PC-3 (cell line): ENCODE measurements at regions not wholly inside any gene's neighbourhood (a gene's known extent, or its start where the extent isn't known, plus 50 kb on each side); places are given as distances from the start of the nearest gene placed in this dataset.

Source experiments
- ATAC-seq: fragments of 200-7000 bp; cut with Tn5 transposase; 2 replicates; pipeline ENCODE4 v1.9.1; 2020; ENCODE audit warnings: mild to moderate bottlenecking, moderate library complexity
- BruUV-seq: library from RNA; stranded (reverse); fragments of 400-500 nt; replicated peaks from 2 replicates; lab custom pipeline; 2021; lab: Mats Ljungman, UMichigan
- CTCF ChIA-PET: fragments of 300-600 bp; sonication (Branson Sonifier 250); formaldehyde crosslinking; loops from one replicate; lab custom pipeline; 2022; ENCODE audit warnings: antibody characterized with exemption; lab: Charles Lee
- POLR2A ChIA-PET: fragments of 300-600 bp; sonication (Branson Sonifier 250); formaldehyde crosslinking; loops from one replicate; lab custom pipeline; 2022; ENCODE audit warnings: antibody characterized with exemption; ENCODE audit not compliant: unreplicated experiment; lab: Charles Lee
- DNase-seq: peaks from one replicate; pipeline ENCODE4 v3.0.0-alpha.2; 2015
- H2AFZ ChIP-seq: fragments of 300-600 bp; sonication (generic); 2 replicates; pipeline ENCODE4 v1.6.0; 2016; ENCODE audit warnings: antibody characterized with exemption, low read length
- H3F3A ChIP-seq: fragments of 300-600 bp; sonication (generic); one replicate; pipeline ENCODE4 v1.6.0; 2017; ENCODE audit warnings: antibody characterized with exemption, low read length, control low read depth, mild to moderate bottlenecking; ENCODE audit not compliant: unreplicated experiment
- H3K27ac ChIP-seq: fragments of 300-600 bp; sonication (generic); 2 replicates; pipeline ENCODE4 v1.5.1; 2016; ENCODE audit warnings: mild to moderate bottlenecking, low read length
- H3K27me3 ChIP-seq: fragments of 300-600 bp; sonication (generic); 2 replicates; pipeline ENCODE4 v1.6.1; 2016; ENCODE audit warnings: low read length, mixed read lengths
- H3K36me3 ChIP-seq: fragments of 300-600 bp; sonication (generic); 2 replicates; pipeline ENCODE4 v1.6.1; 2016; ENCODE audit warnings: low read depth, mixed run types, low read length, mixed read lengths
- H3K4me1 ChIP-seq: fragments of 300-600 bp; sonication (generic); 2 replicates; pipeline ENCODE4 v1.5.1; 2016; ENCODE audit warnings: low read length; ENCODE audit not compliant: insufficient read depth
- H3K4me2 ChIP-seq: fragments of 300-600 bp; sonication (generic); 2 replicates; pipeline ENCODE4 v1.6.0; 2016; ENCODE audit warnings: low read length
- H3K4me3 ChIP-seq: fragments of 300-600 bp; sonication (generic); 2 replicates; pipeline ENCODE4 v1.5.1; 2016; ENCODE audit warnings: mild to moderate bottlenecking, low read length, mixed read lengths
- H3K79me2 ChIP-seq: fragments of 300-600 bp; sonication (generic); 2 replicates; pipeline ENCODE4 v1.6.1; 2017; ENCODE audit warnings: low read length, mixed read lengths
- H3K9ac ChIP-seq: fragments of 300-600 bp; sonication (generic); 2 replicates; pipeline ENCODE4 v1.6.0; 2016; ENCODE audit warnings: mild to moderate bottlenecking, low read length
- H3K9me2 ChIP-seq: fragments of 300-600 bp; sonication (generic); replicated peaks from 2 replicates; pipeline ENCODE4 v1.6.1; 2016; ENCODE audit warnings: mixed run types, low read length, mixed read lengths
- H3K9me3 ChIP-seq: fragments of 300-600 bp; sonication (generic); 2 replicates; pipeline ENCODE4 v1.6.1; 2016; ENCODE audit warnings: low read length, mixed read lengths
- H4K20me1 ChIP-seq: fragments of 300-600 bp; sonication (generic); 2 replicates; pipeline ENCODE4 v1.6.1; 2016; ENCODE audit warnings: low read length, mixed read lengths
- EZH2 ChIP-seq: fragments of 300-600 bp; sonication (generic); IDR thresholded peaks from one replicate; pipeline ENCODE4 v1.6.1; 2017; ENCODE audit warnings: antibody characterized with exemption, mild to moderate bottlenecking, low read length; ENCODE audit not compliant: unreplicated experiment
- EZH2phosphoT487 ChIP-seq: fragments of 300-600 bp; sonication (generic); IDR thresholded peaks from 2 replicates; pipeline ENCODE4 v1.6.1; 2018; ENCODE audit warnings: mild to moderate bottlenecking, antibody characterized with exemption, low read length, borderline replicate concordance
- intact Hi-C: fragments of 100-400 bp; cut with micrococcal nuclease; formaldehyde crosslinking; loops from 2 replicates; pipeline ENCODE4 v1.9.0; 2023
- TF ChIP-seq, protein P1 (sequence below): fragments of 300-600 bp; sonication (generic); conservative IDR thresholded peaks from 2 replicates; pipeline ENCODE4 v1.5.1; 2017; ENCODE audit warnings: antibody characterized with exemption, low read depth, mild to moderate bottlenecking, low read length

- intact Hi-C loops: no loop called here
- Histone ChIP-seq H3K4me1 (no peaks in the 10 kb centered on the region), H3K27me3 (no peaks in the 10 kb centered on the region), H3K9me2 (no peaks in the 10 kb centered on the region), H2AFZ (no peak overlapping the region), H3K9me3 (no peaks in the 10 kb centered on the region), H4K20me1 (no peaks in the 10 kb centered on the region), H3K4me3 (no peak overlapping the region), H3K79me2 (no peaks in the 10 kb centered on the region), H3F3A (no peaks in the 10 kb centered on the region), H3K4me2 (no peak overlapping the region), H3K36me3 (no peaks in the 10 kb centered on the region), H3K9ac (no peak overlapping the region), H3K27ac (no peak overlapping the region)
- no peak for DNase-seq
- ChIA-PET CTCF (no interaction called here), POLR2A (no interaction called here)
- TF ChIP-seq, protein P1, sequence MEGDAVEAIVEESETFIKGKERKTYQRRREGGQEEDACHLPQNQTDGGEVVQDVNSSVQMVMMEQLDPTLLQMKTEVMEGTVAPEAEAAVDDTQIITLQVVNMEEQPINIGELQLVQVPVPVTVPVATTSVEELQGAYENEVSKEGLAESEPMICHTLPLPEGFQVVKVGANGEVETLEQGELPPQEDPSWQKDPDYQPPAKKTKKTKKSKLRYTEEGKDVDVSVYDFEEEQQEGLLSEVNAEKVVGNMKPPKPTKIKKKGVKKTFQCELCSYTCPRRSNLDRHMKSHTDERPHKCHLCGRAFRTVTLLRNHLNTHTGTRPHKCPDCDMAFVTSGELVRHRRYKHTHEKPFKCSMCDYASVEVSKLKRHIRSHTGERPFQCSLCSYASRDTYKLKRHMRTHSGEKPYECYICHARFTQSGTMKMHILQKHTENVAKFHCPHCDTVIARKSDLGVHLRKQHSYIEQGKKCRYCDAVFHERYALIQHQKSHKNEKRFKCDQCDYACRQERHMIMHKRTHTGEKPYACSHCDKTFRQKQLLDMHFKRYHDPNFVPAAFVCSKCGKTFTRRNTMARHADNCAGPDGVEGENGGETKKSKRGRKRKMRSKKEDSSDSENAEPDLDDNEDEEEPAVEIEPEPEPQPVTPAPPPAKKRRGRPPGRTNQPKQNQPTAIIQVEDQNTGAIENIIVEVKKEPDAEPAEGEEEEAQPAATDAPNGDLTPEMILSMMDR: no peak
- TF ChIP-seq EZH2: no peak
- TF ChIP-seq EZH2phosphoT487: no peak
- BruUV-seq: no TSS peak
- no peak for ATAC-seq
Measured at GRCh38 chr16:17983847-17984639, 352.5 kb downstream of the NPIPA8 start.

DNA sequence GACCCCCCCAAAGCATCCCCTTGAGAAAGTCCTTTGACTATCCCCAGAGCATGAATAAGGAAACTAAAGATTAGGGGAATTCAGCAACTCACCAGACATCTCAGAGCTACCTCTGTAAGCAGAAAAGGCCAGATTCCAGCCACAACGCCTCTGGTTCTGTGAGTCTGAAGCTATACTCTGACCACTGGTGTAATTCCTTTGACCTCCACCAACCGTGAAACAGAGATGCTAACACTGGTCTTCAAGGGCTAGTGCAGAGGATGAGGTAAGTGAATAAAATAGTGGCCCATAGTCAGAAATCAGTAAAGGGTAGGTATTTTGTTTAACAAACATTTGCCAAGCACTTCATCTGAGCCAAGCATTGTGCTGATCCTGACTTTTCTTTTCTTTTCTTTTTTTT, 353.4 kb downstream of the NPIPA8 start:
- intact Hi-C loops: no loop called here
- CTCF ChIA-PET: no interaction called here

GRCh38 chr16:17977260-17977659, 359.3 kb downstream of the NPIPA8 start:
- ATAC-seq (no peak), DNase-seq (no peak)
- Histone ChIP-seq H3K9me2 (no peaks in the 10 kb centered on the region), H3K9me3 (no peaks in the 10 kb centered on the region), H3K27me3 (no peaks in the 10 kb centered on the region), H3K9ac (no peak overlapping the region), H4K20me1 (no peaks in the 10 kb centered on the region), H3K36me3 (no peaks in the 10 kb centered on the region), H2AFZ (no peak overlapping the region), H3F3A (no peaks in the 10 kb centered on the region), H3K27ac (no peak overlapping the region), H3K4me1 (no peaks in the 10 kb centered on the region), H3K4me3 (no peak overlapping the region), H3K4me2 (no peak overlapping the region), H3K79me2 (no peaks in the 10 kb centered on the region)
- BruUV-seq: no TSS peak
- TF ChIP-seq EZH2: no peak
- TF ChIP-seq, protein P1: no peak
- TF ChIP-seq EZH2phosphoT487: no peak
- intact Hi-C loops: no loop called here
- ChIA-PET CTCF (no interaction called here), POLR2A (no interaction called here)

More for the DNA sequence above, 353.4 kb downstream of the NPIPA8 start:
- Histone ChIP-seq H3K9ac (no peak overlapping the region), H3K4me1 (no peaks in the 10 kb centered on the region), H3K27ac (no peak overlapping the region), H3K9me3 (no peaks in the 10 kb centered on the region), H4K20me1 (no peaks in the 10 kb centered on the region), H3K4me3 (no peak overlapping the region), H3K9me2 (no peaks in the 10 kb centered on the region), H3K27me3 (no peaks in the 10 kb centered on the region), H3F3A (no peaks in the 10 kb centered on the region), H3K4me2 (no peak overlapping the region), H3K36me3 (no peaks in the 10 kb centered on the region), H3K79me2 (no peaks in the 10 kb centered on the region), H2AFZ (no peak overlapping the region)
- TF ChIP-seq, protein P1: no peak
- TF ChIP-seq EZH2 (no peak), EZH2phosphoT487 (no peak)
- DNase-seq (no peak), ATAC-seq (no peak)
- BruUV-seq: no TSS peak
- POLR2A ChIA-PET: no interaction called here
